K562 (cell line): ENCODE measurements at regions not wholly inside any gene's neighbourhood (a gene's known extent, or its start where the extent isn't known, plus 50 kb on each side); places are given as distances from the start of the nearest gene placed in this dataset.

ENCODE experiments used
- HDGF ChIP-seq: fragments of 450-650 bp; IDR thresholded peaks from 2 replicates; pipeline ENCODE4 v1.6.1; 2016
- JUN ChIP-seq, 2 experiments: sonication (generic) in 1 of 2; formaldehyde crosslinking in 1 of 2; IDR thresholded peaks; 2 replicates each; pipeline versions ENCODE4 v1.6.1 to v1.8.0; 2012 to 2022; ENCODE audit warnings: borderline replicate concordance in 2 of 2, mild to moderate bottlenecking in 2 of 2, improper control_type of control experiment in 1 of 2, low read depth in 1 of 2, low read length in 1 of 2, missing genetic modification reagents in 1 of 2
- PHF20 ChIP-seq: fragments of 450-650 bp; IDR thresholded peaks from 2 replicates; pipeline ENCODE4 v1.6.1; 2018; ENCODE audit not compliant: partially characterized antibody
- RBM22 ChIP-seq: fragments of 200-400 bp; formaldehyde crosslinking; IDR thresholded peaks from 2 replicates; pipeline ENCODE4 v1.6.1; 2018; ENCODE audit warnings: low read length, low read depth; ENCODE audit not compliant: poor library complexity, severe bottlenecking
- TAL1 ChIP-seq: fragments of 450-650 bp; IDR thresholded peaks from 2 replicates; pipeline ENCODE4 v1.6.1; 2016; ENCODE audit warnings: mild to moderate bottlenecking
- ZNF57 ChIP-seq: fragments of 450-650 bp; formaldehyde crosslinking; IDR thresholded peaks from 2 replicates; pipeline ENCODE4 v1.4.0; 2020; ENCODE audit warnings: mild to moderate bottlenecking, moderate library complexity
- ZSCAN32 ChIP-seq: fragments of 450-650 bp; formaldehyde crosslinking; IDR thresholded peaks from 2 replicates; pipeline ENCODE4 v1.4.0; 2020; ENCODE audit warnings: mild to moderate bottlenecking, moderate library complexity
- TF ChIP-seq, protein P1 (sequence below): fragments of 250-450 bp; sonication (Bioruptor Pico); IDR thresholded peaks from 2 replicates; pipeline ENCODE4 v1.8.0; 2022; ENCODE audit warnings: moderate library complexity, mild to moderate bottlenecking, inconsistent platforms
- TF ChIP-seq, protein P2 (sequence below): fragments of 450-650 bp; IDR thresholded peaks from 2 replicates; pipeline ENCODE4 v1.6.1; 2016; ENCODE audit warnings: low read depth
- TF ChIP-seq, protein P3 (sequence below): fragments of 450-650 bp; IDR thresholded peaks from 2 replicates; pipeline ENCODE4 v1.6.1; 2016; ENCODE audit warnings: borderline replicate concordance
- TF ChIP-seq, protein P4 (sequence below): fragments of 450-650 bp; IDR thresholded peaks from 2 replicates; pipeline ENCODE4 v1.7.0; 2016; ENCODE audit warnings: borderline replicate concordance

DNA sequence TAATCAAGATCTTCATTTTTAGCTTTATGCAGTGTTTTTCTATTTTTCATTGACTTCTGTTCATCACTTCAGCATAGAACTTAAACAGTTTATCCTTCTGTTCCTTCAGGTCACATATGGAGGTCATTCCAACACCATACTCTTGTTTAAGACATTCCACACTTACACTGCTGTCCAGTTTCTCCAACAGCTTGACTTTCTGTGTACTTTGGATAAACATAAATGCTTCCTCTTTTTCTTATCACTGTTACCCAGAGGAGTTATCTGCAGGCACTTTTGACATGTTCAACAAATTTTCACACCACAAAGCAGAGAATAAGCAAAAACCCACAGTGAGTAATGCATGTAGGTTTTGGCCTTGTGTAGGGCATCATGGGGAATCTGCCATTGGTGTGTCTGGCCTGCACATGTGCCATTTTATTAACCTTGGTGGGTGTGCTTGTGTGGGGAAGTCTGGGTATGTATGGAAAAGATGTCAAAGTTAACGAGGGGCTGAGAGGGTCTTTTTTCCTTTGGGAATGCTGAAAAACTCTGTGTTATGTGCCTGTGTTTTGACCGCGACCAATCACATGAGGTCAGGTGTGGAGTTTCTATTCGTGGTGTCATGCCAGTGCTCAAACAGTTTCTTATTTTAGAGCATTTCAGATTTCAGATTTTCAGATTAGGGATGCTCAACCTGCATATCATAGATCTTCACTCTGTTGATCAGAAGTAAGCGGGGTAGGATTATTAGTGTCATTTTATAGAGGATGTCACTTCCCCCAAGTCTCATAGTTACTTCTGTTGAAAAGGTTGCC is 53.9 kb upstream of the ACVR1 start (continued):
- TF ChIP-seq, protein P1, sequence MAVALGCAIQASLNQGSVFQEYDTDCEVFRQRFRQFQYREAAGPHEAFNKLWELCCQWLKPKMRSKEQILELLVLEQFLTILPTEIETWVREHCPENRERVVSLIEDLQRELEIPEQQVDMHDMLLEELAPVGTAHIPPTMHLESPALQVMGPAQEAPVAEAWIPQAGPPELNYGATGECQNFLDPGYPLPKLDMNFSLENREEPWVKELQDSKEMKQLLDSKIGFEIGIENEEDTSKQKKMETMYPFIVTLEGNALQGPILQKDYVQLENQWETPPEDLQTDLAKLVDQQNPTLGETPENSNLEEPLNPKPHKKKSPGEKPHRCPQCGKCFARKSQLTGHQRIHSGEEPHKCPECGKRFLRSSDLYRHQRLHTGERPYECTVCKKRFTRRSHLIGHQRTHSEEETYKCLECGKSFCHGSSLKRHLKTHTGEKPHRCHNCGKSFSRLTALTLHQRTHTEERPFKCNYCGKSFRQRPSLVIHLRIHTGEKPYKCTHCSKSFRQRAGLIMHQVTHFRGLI (CRISPR knock-in tag) = peak; percentile 91
- TF ChIP-seq, protein P2, sequence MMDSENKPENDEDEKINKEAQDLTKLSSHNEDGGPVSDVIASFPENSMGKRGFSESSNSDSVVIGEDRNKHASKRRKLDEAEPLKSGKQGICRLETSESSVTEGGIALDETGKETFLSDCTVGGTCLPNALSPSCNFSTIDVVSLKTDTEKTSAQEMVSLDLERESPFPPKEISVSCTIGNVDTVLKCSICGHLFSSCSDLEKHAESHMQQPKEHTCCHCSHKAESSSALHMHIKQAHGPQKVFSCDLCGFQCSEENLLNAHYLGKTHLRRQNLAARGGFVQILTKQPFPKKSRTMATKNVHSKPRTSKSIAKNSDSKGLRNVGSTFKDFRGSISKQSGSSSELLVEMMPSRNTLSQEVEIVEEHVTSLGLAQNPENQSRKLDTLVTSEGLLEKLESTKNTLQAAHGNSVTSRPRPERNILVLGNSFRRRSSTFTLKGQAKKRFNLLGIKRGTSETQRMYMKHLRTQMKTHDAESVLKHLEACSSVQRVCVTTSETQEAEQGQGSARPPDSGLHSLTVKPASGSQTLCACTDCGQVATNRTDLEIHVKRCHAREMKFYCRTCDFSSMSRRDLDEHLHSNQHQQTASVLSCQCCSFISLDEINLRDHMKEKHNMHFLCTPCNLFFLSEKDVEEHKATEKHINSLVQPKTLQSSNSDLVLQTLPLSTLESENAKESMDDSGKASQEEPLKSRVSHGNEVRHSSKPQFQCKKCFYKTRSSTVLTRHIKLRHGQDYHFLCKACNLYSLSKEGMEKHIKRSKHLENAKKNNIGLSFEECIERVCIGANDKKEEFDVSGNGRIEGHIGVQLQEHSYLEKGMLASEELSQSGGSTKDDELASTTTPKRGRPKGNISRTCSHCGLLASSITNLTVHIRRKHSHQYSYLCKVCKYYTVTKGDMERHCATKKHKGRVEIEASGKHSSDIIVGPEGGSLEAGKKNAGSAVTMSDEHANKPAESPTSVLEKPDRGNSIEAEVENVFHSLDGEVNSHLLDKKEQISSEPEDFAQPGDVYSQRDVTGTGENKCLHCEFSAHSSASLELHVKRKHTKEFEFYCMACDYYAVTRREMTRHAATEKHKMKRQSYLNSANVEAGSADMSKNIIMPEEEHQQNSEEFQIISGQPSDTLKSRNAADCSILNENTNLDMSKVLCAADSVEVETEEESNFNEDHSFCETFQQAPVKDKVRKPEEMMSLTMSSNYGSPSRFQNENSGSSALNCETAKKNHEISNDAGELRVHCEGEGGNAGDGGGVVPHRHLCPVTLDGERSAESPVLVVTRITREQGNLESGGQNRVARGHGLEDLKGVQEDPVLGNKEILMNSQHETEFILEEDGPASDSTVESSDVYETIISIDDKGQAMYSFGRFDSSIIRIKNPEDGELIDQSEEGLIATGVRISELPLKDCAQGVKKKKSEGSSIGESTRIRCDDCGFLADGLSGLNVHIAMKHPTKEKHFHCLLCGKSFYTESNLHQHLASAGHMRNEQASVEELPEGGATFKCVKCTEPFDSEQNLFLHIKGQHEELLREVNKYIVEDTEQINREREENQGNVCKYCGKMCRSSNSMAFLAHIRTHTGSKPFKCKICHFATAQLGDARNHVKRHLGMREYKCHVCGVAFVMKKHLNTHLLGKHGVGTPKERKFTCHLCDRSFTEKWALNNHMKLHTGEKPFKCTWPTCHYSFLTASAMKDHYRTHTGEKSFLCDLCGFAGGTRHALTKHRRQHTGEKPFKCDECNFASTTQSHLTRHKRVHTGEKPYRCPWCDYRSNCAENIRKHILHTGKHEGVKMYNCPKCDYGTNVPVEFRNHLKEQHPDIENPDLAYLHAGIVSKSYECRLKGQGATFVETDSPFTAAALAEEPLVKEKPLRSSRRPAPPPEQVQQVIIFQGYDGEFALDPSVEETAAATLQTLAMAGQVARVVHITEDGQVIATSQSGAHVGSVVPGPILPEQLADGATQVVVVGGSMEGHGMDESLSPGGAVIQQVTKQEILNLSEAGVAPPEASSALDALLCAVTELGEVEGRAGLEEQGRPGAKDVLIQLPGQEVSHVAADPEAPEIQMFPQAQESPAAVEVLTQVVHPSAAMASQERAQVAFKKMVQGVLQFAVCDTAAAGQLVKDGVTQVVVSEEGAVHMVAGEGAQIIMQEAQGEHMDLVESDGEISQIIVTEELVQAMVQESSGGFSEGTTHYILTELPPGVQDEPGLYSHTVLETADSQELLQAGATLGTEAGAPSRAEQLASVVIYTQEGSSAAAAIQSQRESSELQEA = no peak
- TF ChIP-seq, protein P3, sequence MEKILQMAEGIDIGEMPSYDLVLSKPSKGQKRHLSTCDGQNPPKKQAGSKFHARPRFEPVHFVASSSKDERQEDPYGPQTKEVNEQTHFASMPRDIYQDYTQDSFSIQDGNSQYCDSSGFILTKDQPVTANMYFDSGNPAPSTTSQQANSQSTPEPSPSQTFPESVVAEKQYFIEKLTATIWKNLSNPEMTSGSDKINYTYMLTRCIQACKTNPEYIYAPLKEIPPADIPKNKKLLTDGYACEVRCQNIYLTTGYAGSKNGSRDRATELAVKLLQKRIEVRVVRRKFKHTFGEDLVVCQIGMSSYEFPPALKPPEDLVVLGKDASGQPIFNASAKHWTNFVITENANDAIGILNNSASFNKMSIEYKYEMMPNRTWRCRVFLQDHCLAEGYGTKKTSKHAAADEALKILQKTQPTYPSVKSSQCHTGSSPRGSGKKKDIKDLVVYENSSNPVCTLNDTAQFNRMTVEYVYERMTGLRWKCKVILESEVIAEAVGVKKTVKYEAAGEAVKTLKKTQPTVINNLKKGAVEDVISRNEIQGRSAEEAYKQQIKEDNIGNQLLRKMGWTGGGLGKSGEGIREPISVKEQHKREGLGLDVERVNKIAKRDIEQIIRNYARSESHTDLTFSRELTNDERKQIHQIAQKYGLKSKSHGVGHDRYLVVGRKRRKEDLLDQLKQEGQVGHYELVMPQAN = no peak
- TF ChIP-seq HDGF (0 out of 2 replicates have a peak, but pooled peaks have one; percentile 67), PHF20 (peak; percentile 89), RBM22 (no peak), ZNF57 (no peak), TAL1 (peak; percentile 100), JUN (IDR thresholded peaks at IDR 0.05; ENCODE audit: borderline replicate concordance, low read depth, low read length) (peak; percentile 92), JUN (CRISPR knock-in tag; IDR thresholded peaks at IDR 0.05; ENCODE audit: borderline replicate concordance) (peak; percentile 90; the same call in 1 of the 2 replicates), ZSCAN32 (peak; percentile 86)
- TF ChIP-seq, protein P4, sequence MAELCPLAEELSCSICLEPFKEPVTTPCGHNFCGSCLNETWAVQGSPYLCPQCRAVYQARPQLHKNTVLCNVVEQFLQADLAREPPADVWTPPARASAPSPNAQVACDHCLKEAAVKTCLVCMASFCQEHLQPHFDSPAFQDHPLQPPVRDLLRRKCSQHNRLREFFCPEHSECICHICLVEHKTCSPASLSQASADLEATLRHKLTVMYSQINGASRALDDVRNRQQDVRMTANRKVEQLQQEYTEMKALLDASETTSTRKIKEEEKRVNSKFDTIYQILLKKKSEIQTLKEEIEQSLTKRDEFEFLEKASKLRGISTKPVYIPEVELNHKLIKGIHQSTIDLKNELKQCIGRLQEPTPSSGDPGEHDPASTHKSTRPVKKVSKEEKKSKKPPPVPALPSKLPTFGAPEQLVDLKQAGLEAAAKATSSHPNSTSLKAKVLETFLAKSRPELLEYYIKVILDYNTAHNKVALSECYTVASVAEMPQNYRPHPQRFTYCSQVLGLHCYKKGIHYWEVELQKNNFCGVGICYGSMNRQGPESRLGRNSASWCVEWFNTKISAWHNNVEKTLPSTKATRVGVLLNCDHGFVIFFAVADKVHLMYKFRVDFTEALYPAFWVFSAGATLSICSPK = no peak
